ACC112 (cell line): ENCODE measurements at regions not wholly inside any gene's neighbourhood (a gene's known extent, or its start where the extent isn't known, plus 50 kb on each side); places are given as distances from the start of the nearest gene placed in this dataset.
"Not testable (repeated sequence)": the region's sequence is repeated elsewhere in the genome, so short reads cannot be mapped to it uniquely, and the experiment has no call there.

Source experiments
- H2AFZ ChIP-seq: fragments of 200-600 bp; sonication (generic); one replicate; pipeline ENCODE4 v1.6.0; 2017; ENCODE audit warnings: antibody characterized with exemption, low read length; ENCODE audit not compliant: unreplicated experiment
- H3K27ac ChIP-seq: fragments of 200-600 bp; sonication (generic); 2 replicates; pipeline ENCODE4 v1.5.1; 2014; ENCODE audit warnings: low read depth, mild to moderate bottlenecking, antibody characterized with exemption, low read length, moderate library complexity
- H3K27me3 ChIP-seq: fragments of 200-600 bp; sonication (generic); 2 replicates; pipeline ENCODE4 v1.6.1; 2014; ENCODE audit warnings: mild to moderate bottlenecking, antibody characterized with exemption, low read length, moderate library complexity, mixed read lengths; ENCODE audit not compliant: insufficient read depth
- H3K36me3 ChIP-seq: fragments of 200-600 bp; sonication (generic); 2 replicates; pipeline ENCODE4 v1.6.1; 2016; ENCODE audit warnings: mild to moderate bottlenecking, antibody characterized with exemption, low read length, moderate library complexity, mixed read lengths; ENCODE audit not compliant: insufficient read depth
- H3K4me1 ChIP-seq: fragments of 200-600 bp; sonication (generic); one replicate; pipeline ENCODE4 v1.6.1; 2016; ENCODE audit warnings: low read length, mixed read lengths; ENCODE audit not compliant: insufficient read depth, unreplicated experiment, control insufficient read depth
- H3K4me3 ChIP-seq: fragments of 200-600 bp; sonication (generic); 2 replicates; pipeline ENCODE4 v1.5.1; 2014; ENCODE audit warnings: mild to moderate bottlenecking, low read depth, low read length
- H3K79me2 ChIP-seq: fragments of 200-600 bp; sonication (generic); one replicate; pipeline ENCODE4 v1.6.0; 2016; ENCODE audit warnings: low read length; ENCODE audit not compliant: control insufficient read depth, unreplicated experiment, insufficient read depth

- no peaks in the 10 kb centered on the region for H3K27me3 ChIP-seq
- H3K27ac ChIP-seq = no peak overlapping the region
- no peaks in the 10 kb centered on the region for H3K4me1 ChIP-seq
- no peaks in the 10 kb centered on the region for H3K79me2 ChIP-seq
- no peak overlapping the region for H2AFZ ChIP-seq
- no peak overlapping the region for H3K4me3 ChIP-seq
- H3K36me3 ChIP-seq = no peaks in the 10 kb centered on the region
Observed at GRCh38 chr11:134658481-134659225, 246.6 kb upstream of the B3GAT1 start.

GRCh38 chr11:134657631-134658030 is 245.6 kb upstream of the B3GAT1 start:
- Histone ChIP-seq H3K4me1 (no peaks in the 10 kb centered on the region), H3K4me3 (no peak overlapping the region), H3K79me2 (no peaks in the 10 kb centered on the region), H3K27ac (no peak overlapping the region), H2AFZ (no peak overlapping the region), H3K27me3 (no peaks in the 10 kb centered on the region), H3K36me3 (no peaks in the 10 kb centered on the region)

- Histone ChIP-seq H3K79me2 (no peaks in the 10 kb centered on the region), H3K4me1 (no peaks in the 10 kb centered on the region), H3K27ac (no peak overlapping the region), H3K36me3 (no peaks in the 10 kb centered on the region), H2AFZ (no peak overlapping the region), H3K27me3 (no peaks in the 10 kb centered on the region), H3K4me3 (no peak overlapping the region)
Observed at GRCh38 chr11:134656861-134657540, 245.0 kb upstream of the B3GAT1 start.

GRCh38 chr11:134656086-134656840 is 244.2 kb upstream of the B3GAT1 start:
- not testable (repeated sequence) for H3K27ac ChIP-seq, H3K4me3 ChIP-seq, H3K27me3 ChIP-seq, H3K4me1 ChIP-seq, H3K79me2 ChIP-seq, H3K36me3 ChIP-seq, H2AFZ ChIP-seq

- Histone ChIP-seq H3K27me3 (no peaks in the 10 kb centered on the region), H3K79me2 (no peaks in the 10 kb centered on the region), H3K36me3 (no peaks in the 10 kb centered on the region), H3K27ac (no peak overlapping the region), H2AFZ (no peak overlapping the region), H3K4me3 (no peak overlapping the region), H3K4me1 (no peaks in the 10 kb centered on the region)
Observed at GRCh38 chr11:134655189-134655989, 243.3 kb upstream of the B3GAT1 start.

- Histone ChIP-seq H3K4me1 (no peaks in the 10 kb centered on the region), H3K27me3 (no peaks in the 10 kb centered on the region), H3K27ac (no peak overlapping the region), H3K36me3 (no peaks in the 10 kb centered on the region), H2AFZ (no peak overlapping the region), H3K79me2 (no peaks in the 10 kb centered on the region), H3K4me3 (no peak overlapping the region)
Observed at GRCh38 chr11:134654161-134654915, 242.3 kb upstream of the B3GAT1 start.

GRCh38 chr11:134652586-134653255 is 240.7 kb upstream of the B3GAT1 start:
- Histone ChIP-seq H3K4me3 (no peak overlapping the region), H3K27me3 (no peaks in the 10 kb centered on the region), H3K36me3 (no peaks in the 10 kb centered on the region), H2AFZ (no peak overlapping the region), H3K27ac (no peak overlapping the region), H3K4me1 (no peaks in the 10 kb centered on the region), H3K79me2 (no peaks in the 10 kb centered on the region)

- no peaks in the 10 kb centered on the region for H3K27me3 ChIP-seq
- H3K4me1 ChIP-seq = no peaks in the 10 kb centered on the region
- H3K36me3 ChIP-seq = no peaks in the 10 kb centered on the region
- H3K79me2 ChIP-seq = no peaks in the 10 kb centered on the region
- H2AFZ ChIP-seq = no peak overlapping the region
- no peak overlapping the region for H3K27ac ChIP-seq
- H3K4me3 ChIP-seq = no peak overlapping the region
Observed at GRCh38 chr11:134647066-134647743, 235.2 kb upstream of the B3GAT1 start.

GRCh38 chr11:134646561-134646960 is 234.5 kb upstream of the B3GAT1 start:
- Histone ChIP-seq H3K27me3 (no peaks in the 10 kb centered on the region), H2AFZ (no peak overlapping the region), H3K36me3 (no peaks in the 10 kb centered on the region), H3K27ac (no peak overlapping the region), H3K79me2 (no peaks in the 10 kb centered on the region), H3K4me3 (no peak overlapping the region), H3K4me1 (no peaks in the 10 kb centered on the region)
